SIG-M5 treated with dmso at 0.1 percent for 504 hours (cell line): ENCODE measurements at regions not wholly inside any gene's neighbourhood (a gene's known extent, or its start where the extent isn't known, plus 50 kb on each side); places are given as distances from the start of the nearest gene placed in this dataset.
"Not testable (repeated sequence)": the region's sequence is repeated elsewhere in the genome, so short reads cannot be mapped to it uniquely, and the experiment has no call there.

ENCODE experiments used
- DNase-seq: peaks from one replicate; lab custom pipeline; 2025; ENCODE audit not compliant: unreplicated experiment; lab: John Stamatoyannopoulos, UW

DNA sequence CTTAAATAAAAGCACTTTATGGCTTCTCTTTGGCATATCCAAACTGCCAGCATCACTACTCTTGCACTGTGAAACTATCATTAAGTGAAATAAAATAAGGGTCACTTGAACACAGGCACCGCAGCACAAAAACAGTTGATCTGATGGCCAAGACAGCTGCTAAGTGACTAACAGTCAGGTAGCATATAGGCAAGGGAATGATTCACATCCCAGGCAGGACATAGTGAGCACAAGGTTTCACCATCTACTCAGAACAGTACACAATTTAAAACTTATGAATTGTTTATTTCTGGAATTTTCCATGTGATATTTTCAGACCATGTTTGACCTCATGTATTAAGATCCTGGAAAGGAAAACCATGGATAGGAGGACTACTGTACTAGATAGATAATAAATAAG lies 214.2 kb downstream of the MREG start:
- no peak for DNase-seq

DNA sequence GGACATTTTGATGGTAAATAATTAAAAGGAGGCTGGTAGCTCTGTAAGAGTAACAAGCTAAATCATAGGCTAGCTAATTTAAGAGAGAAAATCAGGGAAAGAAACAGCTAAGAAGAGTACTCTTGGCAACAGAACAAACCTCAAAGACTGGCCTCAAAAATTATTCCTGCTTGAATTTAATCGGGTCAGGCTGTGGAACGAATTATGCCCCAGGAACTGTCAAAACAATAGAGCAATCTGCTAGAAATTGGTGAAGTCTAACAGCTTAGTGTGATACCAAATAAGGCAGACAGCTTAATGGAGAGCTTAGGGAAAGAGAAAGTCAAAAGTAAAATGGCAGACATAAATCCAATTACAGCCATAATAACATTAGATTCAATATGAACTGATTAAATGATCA lies 215.7 kb downstream of the MREG start:
- DNase-seq, result no peak

- peak; percentile 50 for DNase-seq
Observed at GRCh38 chr2:215796140-215796855, 217.1 kb downstream of the MREG start.

GRCh38 chr2:215794829-215795546 lies 218.4 kb downstream of the MREG start:
- no peak for DNase-seq

DNA sequence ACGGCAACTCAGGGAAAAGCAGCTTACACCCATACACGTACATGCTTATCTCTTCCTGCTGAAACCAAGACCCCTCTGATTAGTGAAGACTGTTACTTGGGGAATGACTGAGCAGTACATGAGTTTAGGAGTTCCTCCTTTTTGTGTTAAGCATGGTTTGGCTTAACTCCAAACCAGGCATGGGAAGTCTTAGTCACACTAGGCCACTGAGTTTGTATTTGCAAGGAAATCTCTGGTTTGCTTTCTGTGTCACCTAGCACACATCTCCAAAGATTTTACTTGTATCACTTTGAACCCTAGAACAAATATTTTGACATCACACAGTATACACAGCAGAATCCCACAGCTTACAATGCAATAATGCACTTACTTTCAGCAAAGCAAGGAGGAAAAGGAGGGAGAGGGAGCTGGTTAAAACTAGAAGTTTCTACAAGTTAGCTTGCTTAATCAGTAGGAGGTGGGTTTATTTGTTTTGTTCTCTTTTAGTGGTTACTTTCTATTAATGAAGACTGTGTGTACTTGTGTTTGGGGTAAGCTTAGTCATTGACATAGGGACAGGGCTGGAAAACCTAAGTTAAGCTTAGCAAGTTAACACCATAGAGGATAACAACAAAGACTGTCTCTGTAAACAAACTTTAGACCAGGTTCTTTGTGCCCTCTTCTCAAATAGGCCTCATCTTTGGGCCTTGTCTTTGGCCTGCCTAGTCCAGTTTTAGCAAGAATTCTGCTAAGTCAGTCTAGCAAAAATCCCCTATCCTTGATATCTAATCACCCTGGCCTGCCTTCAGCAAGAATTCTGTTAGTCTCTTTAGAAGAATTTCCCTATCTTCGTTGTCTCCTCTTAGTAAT lies 219.4 kb downstream of the MREG start:
- DNase-seq, result peak; percentile 97

- DNase-seq, result peak; percentile 32
Observed at GRCh38 chr2:215791481-215791937, 221.8 kb downstream of the MREG start.

DNA sequence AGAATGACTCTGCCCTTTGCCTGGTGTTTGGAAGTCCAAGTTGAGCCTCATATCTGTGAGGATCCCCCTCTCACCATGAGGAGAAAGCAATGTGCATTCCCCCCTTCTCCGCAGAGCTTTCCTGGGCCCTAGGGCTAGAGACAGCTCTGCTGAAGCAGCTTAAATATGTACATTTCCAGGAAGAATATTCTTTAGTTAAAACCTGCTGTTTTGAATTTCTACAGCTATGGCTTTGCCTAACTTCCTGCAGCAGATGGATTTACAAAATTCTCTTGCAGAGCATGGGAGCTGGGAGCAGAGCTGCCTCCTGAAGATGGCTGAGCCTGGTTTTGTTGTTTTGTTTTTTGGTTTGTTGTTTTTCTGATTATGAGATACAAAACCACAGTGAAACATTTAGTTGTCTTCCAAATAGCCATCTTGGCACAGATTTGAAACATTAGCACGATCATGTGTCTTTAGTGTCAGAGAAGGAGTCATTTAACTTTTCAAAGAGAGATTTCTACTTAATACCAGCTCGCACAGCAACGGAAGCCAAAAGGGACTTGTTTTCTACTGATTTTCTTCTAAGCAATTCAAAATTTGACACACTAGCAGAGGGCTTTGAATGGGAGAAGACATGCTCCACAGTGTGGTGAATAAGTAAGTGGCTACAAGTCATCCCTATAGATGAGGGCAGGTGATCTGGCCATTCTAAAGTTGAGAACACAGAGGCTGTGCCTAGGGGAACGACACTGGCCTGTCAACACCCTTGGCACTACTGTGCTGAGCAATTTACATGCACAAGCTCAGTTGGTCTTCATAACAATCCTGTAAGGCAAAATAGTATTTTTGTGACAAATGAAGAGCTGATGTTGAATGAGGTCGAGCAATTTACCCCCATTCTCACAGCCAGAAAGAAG lies 222.6 kb downstream of the MREG start:
- DNase-seq, result no peak

DNA sequence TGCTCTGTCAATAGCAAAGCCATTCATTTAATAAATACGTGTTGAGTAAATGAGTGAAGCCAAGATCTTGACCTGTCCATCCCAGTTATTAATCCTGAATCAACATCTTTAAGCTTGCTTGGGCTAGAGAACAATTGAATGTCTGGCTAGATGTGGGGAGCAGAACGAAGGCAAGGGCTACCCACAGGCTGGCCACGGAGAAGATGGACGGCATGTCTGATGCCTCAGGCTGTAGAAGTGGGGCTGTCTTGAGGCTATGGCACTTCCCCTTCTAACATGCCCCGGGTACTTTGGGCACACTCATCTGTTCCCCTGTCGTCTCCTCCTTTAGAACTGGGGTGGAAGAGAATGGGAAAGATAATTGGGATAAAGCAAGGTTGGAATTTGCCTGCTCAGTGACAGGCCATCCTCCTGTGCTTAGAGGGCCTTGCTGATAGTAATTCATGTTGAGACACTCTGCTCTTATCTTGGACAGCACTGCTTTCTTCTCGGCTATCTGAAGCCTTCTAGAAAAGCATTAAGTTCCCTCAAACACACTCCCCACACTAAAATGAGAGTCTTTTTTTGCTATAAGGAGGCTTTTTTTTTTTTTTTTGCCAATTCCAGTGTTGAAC lies 225.7 kb downstream of the MREG start:
- no peak for DNase-seq

GRCh38 chr2:215787025-215787424 lies 226.3 kb downstream of the MREG start:
- DNase-seq, result no peak

- no peak for DNase-seq
Observed at GRCh38 chr2:215784371-215784783, 229.0 kb downstream of the MREG start.

- DNase-seq, result not testable (repeated sequence)
Observed at GRCh38 chr2:215783640-215784039, 229.7 kb downstream of the MREG start.

DNA sequence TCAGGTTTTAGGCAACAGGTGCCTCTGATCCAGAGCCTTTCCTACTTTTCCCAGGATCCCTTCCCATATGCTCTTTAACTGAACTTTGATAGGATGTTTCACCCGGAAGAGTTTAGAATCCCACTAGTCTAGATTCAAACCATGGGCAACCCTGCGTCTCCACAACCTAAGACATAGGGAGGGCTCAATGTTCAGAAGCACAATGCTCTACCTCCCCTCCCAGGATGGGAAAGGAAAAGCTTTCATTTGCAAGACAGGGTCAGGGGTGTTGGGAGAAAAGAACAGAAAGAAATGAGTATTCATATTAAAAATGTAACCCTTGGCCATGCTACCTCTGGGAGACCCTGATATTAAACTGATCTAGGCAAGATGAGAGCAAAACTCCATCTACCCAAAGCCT lies 230.4 kb downstream of the MREG start:
- DNase-seq, result no peak

DNA sequence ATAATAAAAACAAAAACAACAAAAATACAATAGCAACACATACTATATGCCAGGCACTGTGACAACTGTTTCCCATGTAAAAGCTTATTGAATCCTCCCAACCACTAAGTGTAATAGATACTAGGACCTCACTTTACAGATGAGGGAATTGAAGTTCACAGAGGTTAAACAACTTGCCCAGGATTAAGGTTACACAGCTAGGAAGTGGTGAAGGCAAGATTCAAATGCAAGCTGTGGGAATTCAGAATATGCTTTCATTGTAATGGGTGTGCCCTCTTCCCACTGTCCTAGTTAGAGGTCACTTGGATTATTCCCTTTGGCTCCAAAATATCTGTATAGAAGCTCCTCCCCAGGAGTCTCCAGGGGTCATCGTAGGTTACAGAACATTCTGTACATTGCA lies 231.1 kb downstream of the MREG start:
- DNase-seq, result no peak

- no peak for DNase-seq
Observed at GRCh38 chr2:215780907-215781685, 232.3 kb downstream of the MREG start.

GRCh38 chr2:215780313-215780712 lies 233.0 kb downstream of the MREG start:
- no peak for DNase-seq

DNA sequence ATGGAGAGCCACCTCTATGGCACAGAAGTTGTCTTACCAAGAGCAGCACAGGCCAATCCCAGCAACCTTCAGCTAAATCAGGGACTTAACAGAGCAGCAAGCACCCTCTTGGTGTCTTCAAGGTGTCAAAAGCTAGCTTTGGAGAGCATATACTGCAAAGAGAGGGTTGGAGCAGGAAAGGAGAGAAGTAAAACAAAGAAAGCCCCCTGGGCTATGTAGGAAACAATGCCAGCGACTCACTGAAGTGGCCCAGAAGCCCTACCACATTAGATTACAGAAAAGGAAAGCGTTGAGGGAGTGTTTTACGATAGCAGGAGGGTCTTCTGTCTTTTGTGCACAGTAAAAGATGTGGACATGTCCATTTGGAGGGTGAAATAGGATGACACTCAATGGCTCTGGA lies 233.4 kb downstream of the MREG start:
- no peak for DNase-seq

DNA sequence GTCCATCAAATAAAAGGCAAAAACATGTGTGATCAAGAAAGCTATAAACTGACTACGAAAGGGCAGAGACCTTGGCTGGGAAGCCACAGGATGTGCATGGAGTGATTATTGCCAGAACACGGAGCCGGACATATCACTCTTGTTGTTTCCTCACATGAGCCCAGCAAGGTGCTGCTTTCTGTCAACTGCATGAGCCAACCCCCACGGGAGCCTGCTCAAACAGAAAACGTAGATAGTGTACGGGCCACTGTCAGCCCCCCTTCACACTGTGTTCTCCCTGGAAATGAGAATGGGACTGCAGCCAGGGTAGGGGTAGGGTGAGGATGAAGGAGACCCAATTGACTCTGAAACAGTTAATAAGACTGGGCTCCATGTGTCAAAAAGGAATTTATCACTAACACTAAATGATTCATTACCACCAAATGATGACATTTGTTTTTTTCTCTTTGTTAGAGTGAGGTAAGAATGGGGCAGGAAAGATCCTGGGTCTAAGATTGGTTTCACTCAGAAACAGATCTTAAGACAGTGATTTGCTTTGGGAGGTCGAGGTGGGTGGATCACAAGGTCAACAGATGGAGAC lies 235.8 kb downstream of the MREG start:
- no peak for DNase-seq

DNA sequence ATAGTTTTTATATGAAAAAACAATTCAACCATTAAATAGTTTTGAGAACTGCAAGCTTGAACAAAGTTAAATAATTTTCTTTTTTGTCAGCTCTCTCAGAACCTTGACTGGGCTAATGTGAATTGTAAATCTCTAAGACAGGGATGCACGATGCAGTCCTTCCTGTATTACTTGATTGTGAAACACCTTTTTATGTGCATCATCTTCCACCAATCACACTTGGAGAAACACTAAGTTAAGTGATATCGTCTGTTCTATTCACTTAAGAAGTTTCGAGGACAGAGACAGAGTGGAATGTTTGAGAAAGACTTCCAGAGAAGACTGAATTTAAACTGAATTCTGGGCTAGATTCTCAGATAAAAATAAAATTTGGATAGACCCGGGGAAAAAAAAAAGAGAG lies 238.2 kb downstream of the MREG start:
- no peak for DNase-seq

DNA sequence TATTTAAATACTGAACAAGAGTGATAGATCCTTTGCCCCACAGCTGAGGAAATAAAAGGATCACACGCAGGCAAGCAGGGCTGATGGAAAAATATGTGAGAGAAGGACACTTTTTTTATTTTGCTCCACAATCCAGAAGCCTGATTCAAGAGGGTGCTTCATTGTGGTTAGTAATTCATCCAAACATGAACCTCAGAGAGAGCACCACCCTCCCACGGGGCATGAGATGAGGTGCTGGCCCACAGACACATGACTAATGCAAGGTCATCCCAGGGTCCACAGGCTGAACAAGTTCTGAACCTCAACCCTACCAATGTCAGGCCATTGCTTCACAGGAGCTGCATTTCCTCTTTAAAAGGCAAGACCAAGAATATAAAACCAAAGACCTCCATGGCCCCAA lies 239.6 kb downstream of the MREG start:
- DNase-seq, result peak; percentile 74
